Right hindlimb (tissue), 1 donor: ENCODE measurements at regions not wholly inside any gene's neighbourhood (a gene's known extent, or its start where the extent isn't known, plus 50 kb on each side); places are given as distances from the start of the nearest gene placed in this dataset.

Experiments
- DNase-seq: peaks from one replicate; pipeline ENCODE4 v3.0.0-alpha.2; 2018

DNA sequence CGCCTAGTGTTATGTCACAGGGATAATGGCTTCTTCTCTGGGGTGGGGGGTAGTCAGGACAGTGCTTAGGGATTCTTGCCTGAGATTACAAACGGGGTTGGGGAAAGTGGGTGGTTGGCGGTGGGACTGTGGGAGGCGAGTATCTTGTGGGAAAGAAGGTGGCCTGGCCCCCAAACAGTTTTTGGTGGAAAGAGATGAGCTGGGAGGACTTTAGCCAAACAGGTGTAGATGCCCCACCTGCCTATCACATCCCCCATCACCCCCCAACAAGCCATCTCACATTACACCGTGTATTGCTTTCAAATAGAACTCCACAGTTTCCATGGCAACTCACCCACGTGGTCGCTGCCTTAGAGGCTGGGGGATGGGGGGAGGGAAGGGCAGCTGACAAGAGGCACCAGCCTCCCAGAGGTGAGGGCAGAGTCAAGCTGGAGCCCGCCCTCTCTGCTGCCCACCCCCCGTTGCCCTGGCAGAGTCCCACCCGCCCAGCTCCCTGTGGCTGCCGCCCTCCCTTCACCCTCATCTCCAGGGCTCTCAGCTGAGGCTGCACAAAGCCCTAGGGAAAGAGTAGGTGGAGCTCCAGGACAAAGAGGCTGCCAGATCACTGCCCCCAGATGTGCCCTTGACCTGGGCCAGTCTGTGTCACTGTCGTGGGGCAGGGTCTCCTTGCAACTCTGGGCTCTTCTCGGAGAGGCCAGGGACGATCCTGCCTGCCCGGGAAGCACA lies 98.3 kb downstream of the LRRC74A start:
- peak; percentile 72 for DNase-seq

DNA sequence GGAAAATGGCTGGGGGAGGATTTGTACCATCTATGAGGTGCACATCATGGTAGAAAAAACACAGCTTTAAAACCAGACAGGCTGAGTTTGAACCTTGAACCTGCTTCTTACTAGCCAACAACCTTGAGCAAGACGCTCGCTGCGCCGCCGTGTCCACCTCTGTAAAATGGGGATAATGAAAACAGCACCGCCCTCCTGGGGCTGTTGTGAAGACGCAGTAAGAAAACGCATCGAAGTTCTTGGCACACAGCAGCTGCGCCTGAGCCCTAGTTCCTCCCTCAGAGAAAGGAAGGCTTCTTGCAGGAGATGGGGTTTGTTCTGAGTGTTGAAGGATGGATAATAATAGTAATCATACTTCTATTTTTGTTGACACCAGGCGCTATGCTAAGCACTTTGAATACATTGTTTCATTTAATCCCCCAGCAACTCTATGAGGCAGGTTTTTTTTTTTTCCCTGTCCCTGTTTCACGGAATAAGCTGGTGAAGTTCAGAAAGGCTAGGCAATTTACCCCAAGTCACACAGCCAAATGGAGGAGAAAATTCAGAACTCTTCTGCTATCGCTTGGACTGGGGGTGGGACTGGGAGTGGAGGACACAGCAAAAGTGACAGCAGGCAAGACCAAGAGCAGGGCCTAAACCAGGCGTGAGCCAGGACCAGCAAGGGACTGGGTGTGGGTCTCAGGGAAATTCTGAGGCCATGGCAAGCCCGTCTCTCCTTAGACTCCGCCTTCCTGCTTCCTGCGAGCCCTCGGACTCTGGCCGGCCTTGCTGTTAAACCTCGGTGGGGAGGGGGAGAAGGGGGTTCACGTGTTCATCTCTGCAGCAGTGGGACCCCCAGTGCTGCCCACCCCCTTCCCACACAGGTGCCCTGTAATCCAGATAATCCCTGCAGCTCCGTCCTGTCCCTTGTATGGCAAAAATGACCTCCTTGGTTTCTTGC lies 97.5 kb downstream of the LRRC74A start:
- no peak for DNase-seq

DNA sequence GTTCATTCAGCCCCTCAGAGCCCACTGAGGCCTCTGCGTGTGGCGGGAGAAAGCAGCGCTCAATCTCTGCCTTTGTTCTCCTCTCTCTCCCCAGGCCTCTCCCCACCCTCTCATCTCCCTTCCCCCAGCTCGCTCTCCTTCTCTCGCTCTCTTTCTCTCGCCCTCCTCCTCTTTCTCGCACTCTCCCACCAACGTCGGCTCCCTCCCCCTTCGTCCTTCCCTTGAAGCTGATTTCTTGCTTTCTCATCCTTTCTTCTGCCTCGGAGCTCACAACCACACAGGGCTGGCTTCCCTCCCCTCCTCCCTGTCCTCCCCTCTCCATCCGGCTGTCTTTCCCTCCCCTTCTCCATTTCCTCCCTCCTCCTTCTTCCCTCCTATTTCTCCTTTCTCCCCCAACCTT lies 96.4 kb downstream of the LRRC74A start:
- peak; percentile 77 for DNase-seq

DNA sequence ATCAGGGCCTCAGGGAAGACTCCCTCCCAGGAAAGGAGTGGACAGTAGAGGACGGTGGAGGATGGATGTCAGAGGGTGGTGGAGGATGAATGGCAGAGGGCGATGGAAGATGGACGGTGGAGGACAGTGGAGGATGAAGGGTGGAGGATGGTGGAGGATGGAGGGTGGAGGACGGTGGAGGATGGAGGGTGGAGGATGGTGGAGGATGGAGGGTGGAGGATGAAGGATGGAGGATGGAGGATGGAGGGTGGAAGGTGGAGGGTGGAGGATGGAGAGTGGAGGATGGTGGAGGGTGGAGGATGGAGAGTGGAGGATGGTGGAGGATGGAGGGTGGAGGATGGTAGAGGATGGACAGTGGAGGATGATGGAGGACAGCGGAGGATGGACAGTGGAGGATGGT lies 95.9 kb downstream of the LRRC74A start:
- DNase-seq = no peak

DNA sequence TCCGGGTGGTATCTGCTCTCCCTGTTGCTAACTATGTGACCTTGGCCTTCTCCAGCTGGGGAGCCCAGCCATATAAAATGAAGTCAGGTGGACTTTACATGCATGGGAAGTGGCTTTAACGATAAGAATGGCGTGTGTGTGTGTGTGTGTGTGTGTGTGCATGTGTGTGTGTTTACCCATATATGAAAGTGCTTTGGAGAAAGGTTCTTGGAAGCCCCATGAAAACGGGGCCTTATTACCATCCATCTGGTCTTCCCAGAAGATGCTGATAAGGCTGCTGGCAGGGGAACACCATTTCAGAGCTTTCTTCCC lies 94.8 kb downstream of the LRRC74A start:
- DNase-seq = no peak

DNA sequence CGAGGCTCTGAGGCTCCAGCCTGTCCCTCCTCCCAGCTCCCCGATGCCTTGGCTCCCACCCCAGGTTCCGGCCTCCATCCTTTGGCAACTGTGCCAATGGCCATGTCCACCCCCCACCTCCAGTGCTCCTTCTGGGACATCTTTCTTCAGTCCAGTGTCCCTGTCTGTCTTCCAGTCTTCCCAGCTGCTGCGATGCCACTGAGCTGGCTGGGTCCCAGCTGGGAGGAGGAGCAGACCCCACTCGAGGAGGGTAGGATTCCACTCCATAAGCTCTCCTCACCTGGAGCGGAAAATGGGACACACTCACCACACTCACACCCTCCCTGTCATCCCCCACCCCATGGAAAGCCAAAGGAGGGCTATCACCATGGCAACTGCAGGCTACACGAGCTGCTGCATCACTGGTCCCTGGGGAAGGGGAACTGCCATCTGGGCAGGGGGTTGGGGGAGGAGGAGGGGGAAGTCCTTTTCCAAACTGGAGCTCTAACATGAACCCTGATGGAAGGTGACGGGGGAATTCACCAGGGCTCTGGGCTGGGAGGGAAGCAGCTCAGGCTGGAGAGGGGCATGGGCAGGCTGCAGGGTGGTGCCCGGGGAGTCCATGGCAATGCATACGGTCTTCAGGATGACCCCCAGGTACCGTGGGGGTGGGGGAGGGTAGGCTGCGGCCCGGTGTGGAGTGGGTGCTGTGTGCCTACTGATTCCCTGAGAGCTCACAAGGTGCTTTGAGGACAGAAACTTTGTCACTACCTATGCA lies 94.3 kb downstream of the LRRC74A start:
- peak; percentile 85 for DNase-seq

DNA sequence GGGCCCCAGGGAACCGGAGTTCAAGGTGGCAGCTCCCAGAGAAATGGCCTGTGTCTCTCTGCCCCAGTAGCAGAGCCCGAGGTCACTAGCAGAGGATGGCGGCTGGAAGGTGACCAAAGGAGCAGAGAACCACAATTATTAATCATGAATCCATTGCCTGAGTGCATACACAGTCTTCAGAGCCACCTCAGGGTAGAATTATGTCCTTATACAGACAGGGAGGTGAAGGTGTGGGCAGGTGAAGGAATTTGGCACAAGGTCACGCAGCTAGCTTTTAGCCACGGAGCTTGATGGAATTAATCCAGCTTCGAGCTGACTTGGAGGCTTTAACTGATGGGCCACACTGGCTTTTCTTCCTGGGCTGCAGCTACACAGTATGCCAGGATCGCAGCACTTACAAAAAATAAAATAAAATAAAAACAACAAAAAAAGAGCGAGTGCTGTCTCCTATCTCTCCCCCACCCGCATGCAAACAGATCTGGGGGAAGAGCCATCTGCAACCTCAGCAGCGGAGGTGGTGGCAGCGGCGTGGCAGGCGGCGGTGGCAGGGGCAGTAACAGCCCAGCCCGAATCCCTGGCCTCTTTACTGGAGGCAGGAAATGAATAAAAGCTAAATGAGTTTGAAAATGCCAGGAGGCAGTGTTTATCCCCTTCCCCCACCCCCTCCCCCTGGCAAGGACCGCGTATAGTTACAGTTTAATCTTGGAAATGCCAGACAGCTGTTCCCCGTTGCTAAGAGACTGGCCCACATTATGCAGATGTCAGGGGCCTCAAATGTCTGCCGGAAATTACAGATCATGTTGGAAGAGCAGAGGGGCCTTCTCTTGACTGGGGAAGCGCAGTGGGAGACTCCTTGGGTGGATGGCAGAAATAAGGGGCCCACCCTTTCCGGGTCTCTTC lies 93.5 kb downstream of the LRRC74A start:
- DNase-seq = peak; percentile 95
